Panc1 (cell line): ENCODE measurements at regions not wholly inside any gene's neighbourhood (a gene's known extent, or its start where the extent isn't known, plus 50 kb on each side); places are given as distances from the start of the nearest gene placed in this dataset.

ENCODE experiments used
- ATAC-seq: fragments of 200-7000 bp; cut with Tn5 transposase; 2 replicates; pipeline ENCODE4 v1.9.1; 2020; ENCODE audit warnings: mild to moderate bottlenecking, moderate library complexity
- BruUV-seq: library from RNA; stranded (reverse); fragments of 400-500 nt; replicated peaks from 2 replicates; lab custom pipeline; 2021; lab: Mats Ljungman, UMichigan
- CTCF ChIA-PET: fragments of 300-600 bp; sonication (Branson Sonifier 250); formaldehyde crosslinking; loops from one replicate; lab custom pipeline; 2022; ENCODE audit warnings: antibody characterized with exemption; lab: Charles Lee
- POLR2A ChIA-PET: fragments of 300-600 bp; sonication (Branson Sonifier 250); formaldehyde crosslinking; loops from one replicate; lab custom pipeline; 2022; ENCODE audit warnings: antibody characterized with exemption; lab: Charles Lee
- DNase-seq: peaks from one replicate; pipeline ENCODE4 v3.0.0-alpha.2; 2010; ENCODE audit warnings: low read depth, low spot score
- H3K27ac ChIP-seq: 2 replicates; pipeline ENCODE4 v1.5.1; 2011; ENCODE audit warnings: mild to moderate bottlenecking, low read length, inconsistent platforms
- H3K27me3 ChIP-seq: fragments of 200-500 bp; sonication (Bioruptor generic); 2 replicates; pipeline ENCODE4 v1.6.0; 2014; ENCODE audit warnings: low read length, inconsistent platforms; ENCODE audit not compliant: control insufficient read depth, insufficient read depth
- H3K36me3 ChIP-seq: fragments of 200-500 bp; sonication (Bioruptor generic); 2 replicates; pipeline ENCODE4 v1.5.1; 2014; ENCODE audit warnings: inconsistent platforms, mild to moderate bottlenecking, low read length, moderate library complexity; ENCODE audit not compliant: control insufficient read depth, insufficient read depth
- H3K4me1 ChIP-seq: 2 replicates; pipeline ENCODE4 v1.5.1; 2011; ENCODE audit warnings: inconsistent platforms, mild to moderate bottlenecking, low read length, moderate library complexity; ENCODE audit not compliant: control insufficient read depth, insufficient read depth
- H3K4me3 ChIP-seq, 2 experiments: 2 replicates each; pipeline ENCODE4 v1.5.1; 2011 to 2012; ENCODE audit warnings: low read depth in 2 of 2, low read length in 2 of 2, mild to moderate bottlenecking in 2 of 2, inconsistent platforms in 1 of 2, moderate library complexity in 1 of 2
- H3K9me3 ChIP-seq: fragments of 200-500 bp; sonication (Bioruptor generic); 2 replicates; pipeline ENCODE4 v1.5.1; 2014; ENCODE audit warnings: low read depth, mild to moderate bottlenecking, inconsistent platforms, low read length, moderate library complexity; ENCODE audit not compliant: control insufficient read depth, insufficient read depth
- POLR2AphosphoS5 ChIP-seq: IDR thresholded peaks from 2 replicates; pipeline ENCODE4 v1.6.1; 2012; ENCODE audit warnings: mild to moderate bottlenecking, low read depth, low read length, moderate library complexity
- REST ChIP-seq, 2 experiments: IDR thresholded peaks; 2 replicates each; pipeline ENCODE4 v1.6.1; 2011 to 2012; ENCODE audit warnings: low read depth in 2 of 2, control low read depth in 1 of 2, low read length in 1 of 2, mild to moderate bottlenecking in 1 of 2, moderate library complexity in 1 of 2; ENCODE audit not compliant: insufficient read depth in 1 of 2
- SIN3A ChIP-seq: IDR thresholded peaks from 2 replicates; pipeline ENCODE4 v1.6.1; 2012; ENCODE audit warnings: low read depth, mild to moderate bottlenecking, low read length, moderate library complexity, borderline replicate concordance; ENCODE audit not compliant: insufficient read depth
- TCF7L2 ChIP-seq: IDR thresholded peaks from 2 replicates; pipeline ENCODE4 v1.6.1; 2011; ENCODE audit warnings: mild to moderate bottlenecking, low read depth, low read length, inconsistent platforms
- in situ Hi-C: cut with HindIII; loops from 2 replicates; pipeline ENCODE4 v1.10.0; 2016; ENCODE audit warnings: low sequenced_read_pairs, low pct_unique_long_range_greater_than_20kb
- intact Hi-C: fragments of 100-400 bp; cut with micrococcal nuclease; formaldehyde crosslinking; loops from one replicate; pipeline ENCODE4 v1.10.0; 2022; ENCODE audit not compliant: unreplicated experiment
- TF ChIP-seq, protein P1 (sequence below): fragments of 450-650 bp; IDR thresholded peaks from 2 replicates; pipeline ENCODE4 v1.5.1; 2017; ENCODE audit warnings: mild to moderate bottlenecking

DNA sequence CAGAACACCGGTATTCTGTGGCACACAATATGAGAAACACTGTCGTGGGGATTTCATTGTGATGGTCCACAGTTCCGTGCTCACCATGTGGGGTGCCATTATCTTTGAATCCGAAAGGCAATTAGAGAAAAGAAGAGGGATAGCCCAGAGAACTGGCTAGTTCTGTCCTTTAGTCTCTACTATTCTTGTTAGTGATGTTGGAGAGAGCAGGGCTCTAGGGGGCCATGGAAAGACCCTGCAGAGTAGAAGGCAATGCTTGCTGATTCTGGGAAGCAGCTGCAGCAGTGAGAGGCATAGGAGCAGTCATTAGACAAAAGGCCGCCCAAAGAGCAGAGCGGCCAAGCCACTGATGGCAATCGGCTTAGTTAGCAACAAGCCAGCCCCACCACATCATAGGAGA is 146.3 kb downstream of the TSEN15 start:
- H3K27me3 ChIP-seq = no peaks in the 10 kb centered on the region
- BruUV-seq = no TSS peak
- ATAC-seq = no peak
- ChIA-PET CTCF (no interaction called here), POLR2A (no interaction called here)
- H3K4me1 ChIP-seq = no peaks in the 10 kb centered on the region
- DNase-seq = no peak
- H3K4me3 ChIP-seq = no peak overlapping the region
- no peak for TF ChIP-seq SIN3A
- no peak for TF ChIP-seq REST (IDR thresholded peaks at IDR 0.05; ENCODE audit: insufficient read depth in 1 of 2, low read depth in 2 of 2, low read length in 1 of 2)
- TF ChIP-seq, protein P1, sequence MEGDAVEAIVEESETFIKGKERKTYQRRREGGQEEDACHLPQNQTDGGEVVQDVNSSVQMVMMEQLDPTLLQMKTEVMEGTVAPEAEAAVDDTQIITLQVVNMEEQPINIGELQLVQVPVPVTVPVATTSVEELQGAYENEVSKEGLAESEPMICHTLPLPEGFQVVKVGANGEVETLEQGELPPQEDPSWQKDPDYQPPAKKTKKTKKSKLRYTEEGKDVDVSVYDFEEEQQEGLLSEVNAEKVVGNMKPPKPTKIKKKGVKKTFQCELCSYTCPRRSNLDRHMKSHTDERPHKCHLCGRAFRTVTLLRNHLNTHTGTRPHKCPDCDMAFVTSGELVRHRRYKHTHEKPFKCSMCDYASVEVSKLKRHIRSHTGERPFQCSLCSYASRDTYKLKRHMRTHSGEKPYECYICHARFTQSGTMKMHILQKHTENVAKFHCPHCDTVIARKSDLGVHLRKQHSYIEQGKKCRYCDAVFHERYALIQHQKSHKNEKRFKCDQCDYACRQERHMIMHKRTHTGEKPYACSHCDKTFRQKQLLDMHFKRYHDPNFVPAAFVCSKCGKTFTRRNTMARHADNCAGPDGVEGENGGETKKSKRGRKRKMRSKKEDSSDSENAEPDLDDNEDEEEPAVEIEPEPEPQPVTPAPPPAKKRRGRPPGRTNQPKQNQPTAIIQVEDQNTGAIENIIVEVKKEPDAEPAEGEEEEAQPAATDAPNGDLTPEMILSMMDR = no peak
- no peak for TF ChIP-seq TCF7L2
- no peak for TF ChIP-seq POLR2AphosphoS5
- no peaks in the 10 kb centered on the region for H3K36me3 ChIP-seq
- in situ Hi-C loops = no loop called here
- intact Hi-C loops = no loop called here
- H3K9me3 ChIP-seq = no peaks in the 10 kb centered on the region
- H3K27ac ChIP-seq = no peak overlapping the region

- no peak for TF ChIP-seq REST (IDR thresholded peaks at IDR 0.05; ENCODE audit: insufficient read depth in 1 of 2, low read depth in 2 of 2, low read length in 1 of 2)
- no peak for TF ChIP-seq SIN3A
- TF ChIP-seq TCF7L2 = no peak
- TF ChIP-seq, protein P1 = no peak
- TF ChIP-seq POLR2AphosphoS5 = no peak
- Histone ChIP-seq H3K27ac (no peak overlapping the region), H3K36me3 (no peaks in the 10 kb centered on the region), H3K27me3 (no peaks in the 10 kb centered on the region), H3K9me3 (no peaks in the 10 kb centered on the region), H3K4me3 (no peak overlapping the region), H3K4me1 (no peaks in the 10 kb centered on the region)
- ChIA-PET POLR2A (no interaction called here), CTCF (no interaction called here)
- DNase-seq (no peak), ATAC-seq (no peak)
- intact Hi-C loops (no loop called here), in situ Hi-C loops (no loop called here)
- BruUV-seq = no TSS peak
These were observed 147.5 kb downstream of the TSEN15 start for GRCh38 chr1:184199036-184199435.
